ENCODE measurements at regions not wholly inside any gene's neighbourhood (a gene's known extent, or its start where the extent isn't known, plus 50 kb on each side); places are given as distances from the start of the nearest gene placed in this dataset.

GRCh38 chr18:67652288-67652687, 135.8 kb upstream of the DSEL start:
- no peak for TF ChIP-seq CTCF (IDR thresholded peaks at IDR 0.05; ENCODE audit: insufficient read depth, low read length)
- no peak overlapping the region for H3K4me3 ChIP-seq (ENCODE audit: low read depth, low read length)
- DNase-seq (ENCODE audit: low read depth) = no peak

GRCh38 chr18:67651438-67651837, 134.9 kb upstream of the DSEL start:
- DNase-seq (ENCODE audit: low read depth) = peak; percentile 82
- peak; percentile 4 for TF ChIP-seq CTCF (IDR thresholded peaks at IDR 0.05; ENCODE audit: insufficient read depth, low read length)
- H3K4me3 ChIP-seq (ENCODE audit: low read depth, low read length) = no peak overlapping the region

- DNase-seq (ENCODE audit: low read depth) = no peak
- H3K4me3 ChIP-seq (ENCODE audit: low read depth, low read length) = no peak overlapping the region
- no peak for TF ChIP-seq CTCF (IDR thresholded peaks at IDR 0.05; ENCODE audit: insufficient read depth, low read length)
These were observed 134.3 kb upstream of the DSEL start for GRCh38 chr18:67650686-67651385.

- no peak for DNase-seq (ENCODE audit: low read depth)
- no peak for TF ChIP-seq CTCF (IDR thresholded peaks at IDR 0.05; ENCODE audit: insufficient read depth, low read length)
- no peak overlapping the region for H3K4me3 ChIP-seq (ENCODE audit: low read depth, low read length)
These were observed 130.4 kb upstream of the DSEL start for GRCh38 chr18:67646890-67647289.

- no peak for TF ChIP-seq CTCF (IDR thresholded peaks at IDR 0.05; ENCODE audit: insufficient read depth, low read length)
- no peak overlapping the region for H3K4me3 ChIP-seq (ENCODE audit: low read depth, low read length)
- no peak for DNase-seq (ENCODE audit: low read depth)
These were observed 127.7 kb upstream of the DSEL start for GRCh38 chr18:67644226-67644625.

GRCh38 chr18:67639872-67640271, 123.4 kb upstream of the DSEL start:
- no peak for TF ChIP-seq CTCF (IDR thresholded peaks at IDR 0.05; ENCODE audit: insufficient read depth, low read length)
- DNase-seq (ENCODE audit: low read depth) = no peak
- H3K4me3 ChIP-seq (ENCODE audit: low read depth, low read length) = no peak overlapping the region
